HG02763 (cell line): ENCODE measurements at regions not wholly inside any gene's neighbourhood (a gene's known extent, or its start where the extent isn't known, plus 50 kb on each side); places are given as distances from the start of the nearest gene placed in this dataset.

Experiments used
- ATAC-seq: cut with Tn5 transposase; IDR thresholded peaks from one replicate; pipeline ENCODE4 v1.9.1; 2021; ENCODE audit warnings: mild to moderate bottlenecking, moderate library complexity; ENCODE audit not compliant: unreplicated experiment

DNA sequence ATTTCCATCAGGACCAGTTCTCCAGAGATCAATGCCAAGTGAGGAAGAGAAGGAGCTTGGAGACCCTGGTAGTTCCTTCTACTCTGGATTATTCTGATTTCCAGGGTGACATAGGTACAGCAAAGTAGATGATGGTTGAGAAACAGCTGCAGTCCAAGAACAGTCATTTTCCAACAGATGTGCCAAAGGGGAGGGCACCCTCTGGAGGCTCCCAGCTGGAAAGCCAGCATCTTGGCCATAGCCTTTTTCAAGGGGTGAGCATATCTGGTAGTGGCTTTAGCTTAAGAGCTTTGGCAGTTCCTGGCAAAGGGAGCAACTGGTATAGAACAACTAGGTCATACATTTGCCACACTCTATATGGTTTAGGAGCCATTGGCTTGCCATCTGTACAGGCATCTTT lies 492.7 kb downstream of the RASEF start:
- no peak for ATAC-seq

GRCh38 chr9:82571540-82571939 lies 491.4 kb downstream of the RASEF start:
- no peak for ATAC-seq

DNA sequence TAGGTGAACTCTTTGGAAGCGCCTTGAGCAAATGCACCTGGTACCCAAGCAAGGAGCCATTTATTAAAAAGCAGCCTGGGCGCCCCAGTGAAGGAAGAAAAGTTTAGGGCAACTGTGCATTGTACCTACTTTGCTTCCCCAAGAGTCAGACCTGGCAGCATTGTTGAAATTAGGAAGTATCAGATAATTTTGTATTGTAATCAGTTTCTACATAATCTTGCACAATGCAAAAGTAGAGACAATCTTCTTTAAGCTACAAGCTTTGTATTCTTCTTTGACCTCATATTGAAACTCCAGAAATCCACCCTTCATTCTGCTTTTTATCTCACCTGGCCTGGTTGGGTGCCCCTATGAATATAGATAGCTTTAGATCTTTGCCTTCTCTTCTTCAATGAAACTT lies 490.8 kb downstream of the RASEF start:
- no peak for ATAC-seq

GRCh38 chr9:82574911-82575310 lies 488.0 kb downstream of the RASEF start:
- ATAC-seq, result no peak

GRCh38 chr9:82580921-82581320 lies 482.0 kb downstream of the RASEF start:
- ATAC-seq, result no peak

GRCh38 chr9:82581516-82581915 lies 481.4 kb downstream of the RASEF start:
- ATAC-seq, result no peak

GRCh38 chr9:82581935-82582334 lies 481.0 kb downstream of the RASEF start:
- ATAC-seq, result no peak

DNA sequence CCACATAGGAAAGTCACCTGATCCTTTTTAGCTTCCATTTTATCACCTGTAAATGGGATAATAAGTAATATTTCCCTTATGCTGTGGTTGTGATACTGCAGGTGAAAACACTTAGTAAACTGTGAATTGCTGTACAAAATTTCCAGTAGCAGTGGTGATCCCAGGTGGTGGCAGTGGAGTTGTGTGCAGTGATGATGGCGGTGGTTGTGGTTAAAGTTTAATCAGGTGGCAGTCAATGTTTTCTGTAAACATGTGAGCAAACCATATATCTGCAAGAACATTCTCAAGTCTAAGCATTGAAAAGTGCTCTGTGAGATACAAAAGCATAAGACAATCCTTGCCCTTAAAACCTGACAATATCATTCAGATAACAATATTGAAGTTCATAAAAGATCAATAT lies 480.2 kb downstream of the RASEF start:
- ATAC-seq, result no peak

- ATAC-seq, result no peak
Observed at GRCh38 chr9:82583524-82583923, 479.4 kb downstream of the RASEF start.

GRCh38 chr9:82584349-82584863 lies 478.5 kb downstream of the RASEF start:
- ATAC-seq, result no peak

GRCh38 chr9:82586918-82587356 lies 476.0 kb downstream of the RASEF start:
- no peak for ATAC-seq

DNA sequence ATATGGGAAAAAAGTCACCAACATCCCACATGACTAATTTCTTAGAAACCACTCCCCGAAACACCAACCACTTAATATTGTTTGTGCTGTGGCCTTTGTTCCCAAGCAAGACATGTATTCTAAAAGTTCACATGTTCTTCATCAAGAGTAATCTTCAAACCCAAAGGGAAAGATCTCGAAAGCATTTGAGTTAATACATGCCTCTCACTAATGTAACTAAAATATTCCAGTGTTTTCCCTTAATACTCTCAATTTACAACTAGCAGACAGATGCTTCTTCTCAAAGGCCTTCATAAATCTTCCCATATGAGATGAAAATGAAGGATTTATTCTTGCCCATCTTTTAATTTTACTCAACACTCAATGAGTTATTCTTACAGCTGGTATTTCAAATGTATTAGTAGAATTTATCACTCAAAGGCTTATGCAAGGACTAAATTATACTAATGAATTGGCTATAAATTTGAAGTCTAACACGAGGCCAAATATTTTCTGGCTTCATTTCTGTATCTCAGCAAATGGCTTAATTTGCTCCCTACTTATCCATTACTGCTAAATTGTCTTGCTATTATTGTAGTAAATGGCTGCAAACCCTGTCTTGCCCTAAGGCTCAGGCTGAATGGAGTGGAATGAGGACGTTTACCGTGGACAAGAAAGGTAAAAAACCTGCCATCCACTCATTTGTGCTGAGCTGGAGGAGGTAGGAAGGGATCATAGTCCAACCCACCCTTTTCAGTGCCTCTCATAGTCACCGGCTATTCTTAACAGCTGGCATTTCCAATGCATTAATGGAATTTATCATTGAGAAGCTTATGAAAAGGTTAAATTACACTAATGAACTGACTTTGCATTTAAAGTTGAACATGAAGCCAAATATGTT lies 474.4 kb downstream of the RASEF start:
- ATAC-seq, result no peak

DNA sequence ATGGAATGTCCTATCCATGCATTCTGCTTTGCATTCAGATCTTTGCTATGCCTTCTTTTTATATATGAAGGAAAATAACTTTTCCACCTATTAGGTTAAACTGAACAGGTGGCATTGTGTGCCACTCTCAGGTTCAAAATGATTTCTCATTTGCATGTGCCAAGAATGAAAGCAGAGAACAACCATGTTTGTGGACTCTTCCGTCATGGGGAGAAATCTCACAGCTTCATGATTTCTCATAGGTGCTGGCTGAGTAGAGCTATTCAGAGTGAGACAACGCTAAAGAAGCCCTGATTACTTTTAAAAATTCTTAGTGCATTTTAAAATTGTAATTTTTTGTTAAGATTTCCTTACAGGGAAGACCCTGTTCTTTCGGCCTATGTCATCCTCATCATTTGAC lies 472.1 kb downstream of the RASEF start:
- no peak for ATAC-seq

DNA sequence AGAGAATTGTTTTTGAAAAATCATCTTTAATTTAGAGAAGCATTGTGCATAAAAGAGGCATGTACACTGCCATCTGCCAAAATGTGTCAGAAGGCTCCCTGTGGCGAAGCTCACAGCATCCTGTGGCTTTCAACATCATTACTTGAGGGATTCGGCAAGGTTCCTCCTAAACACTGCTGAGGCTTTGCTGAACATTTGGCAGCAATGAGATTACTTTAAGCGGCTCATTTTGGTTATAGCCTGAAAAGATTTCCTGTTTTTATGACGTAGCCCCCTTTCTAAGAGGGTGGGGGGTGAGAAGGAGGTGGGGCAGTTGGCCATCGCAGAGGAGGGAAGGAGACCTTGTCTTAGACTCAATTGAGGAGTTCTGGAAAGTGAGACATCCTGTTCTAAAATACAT lies 469.4 kb downstream of the RASEF start:
- no peak for ATAC-seq

GRCh38 chr9:82597241-82598203 lies 465.4 kb downstream of the RASEF start:
- ATAC-seq, result no peak

- no peak for ATAC-seq
Observed at GRCh38 chr9:82598241-82599039, 464.5 kb downstream of the RASEF start.

GRCh38 chr9:82599336-82599949 lies 463.5 kb downstream of the RASEF start:
- no peak for ATAC-seq

DNA sequence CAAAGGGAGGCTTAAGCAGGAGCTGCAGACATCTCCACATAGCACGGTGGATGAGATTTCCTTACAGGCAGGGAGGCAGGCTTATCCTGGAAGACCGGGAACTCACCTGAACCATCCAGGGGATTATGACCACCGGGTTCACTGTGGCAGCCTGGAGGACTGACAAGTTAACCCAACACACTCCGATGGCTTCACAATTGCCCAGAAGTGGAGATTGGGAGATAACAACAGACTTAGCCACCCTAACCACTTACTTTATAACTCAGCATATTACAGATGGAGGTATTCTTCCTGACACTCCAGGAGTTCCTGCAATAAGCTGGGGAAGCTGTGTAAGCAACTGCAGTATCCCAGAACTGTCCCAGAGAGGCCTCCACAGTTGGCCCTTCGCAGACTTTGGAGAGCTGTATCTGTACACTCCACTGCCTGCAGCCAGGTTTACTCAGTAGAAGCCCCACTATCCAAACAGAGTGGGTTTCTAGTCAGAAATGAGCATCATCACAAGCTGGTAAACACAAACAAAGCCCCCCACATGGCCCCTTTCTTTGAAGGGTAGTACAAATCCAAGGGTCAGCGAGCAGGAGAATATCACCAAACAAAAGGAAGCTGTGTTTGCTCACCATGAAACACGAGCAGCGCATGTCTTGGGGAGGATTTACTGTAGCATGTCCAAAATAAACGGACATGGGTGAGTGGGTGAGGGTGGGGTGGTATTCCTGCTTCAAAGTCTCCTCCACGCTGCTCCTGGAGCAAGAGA lies 462.2 kb downstream of the RASEF start:
- ATAC-seq, result no peak

GRCh38 chr9:82601293-82601771 lies 461.6 kb downstream of the RASEF start:
- ATAC-seq, result no peak
